K562 (cell line): ENCODE measurements at regions not wholly inside any gene's neighbourhood (a gene's known extent, or its start where the extent isn't known, plus 50 kb on each side); places are given as distances from the start of the nearest gene placed in this dataset.

ENCODE experiments used
- ATAC-seq: fragments of 200-7000 bp; cut with Tn5 transposase; 3 replicates; pipeline ENCODE4 v1.9.1; 2020; ENCODE audit warnings: moderate library complexity
- BruUV-seq: library from RNA; stranded (reverse); fragments of 400-500 nt; replicated peaks from 2 replicates; lab custom pipeline; 2021; lab: Mats Ljungman, UMichigan
- CTCF ChIA-PET: fragments of 300-600 bp; formaldehyde crosslinking; extraction: SDS; loops from one replicate; lab custom pipeline; 2021; ENCODE audit warnings: low intra/inter-chr PET ratio; lab: Yijun Ruan, JAX
- POLR2A ChIA-PET: fragments of 300-600, 350-650 bp; sonication (Branson Sonifier 250); formaldehyde crosslinking; extraction: SDS; loops from one replicate; lab custom pipeline; 2021; ENCODE audit warnings: antibody characterized with exemption, inconsistent platforms; lab: Yijun Ruan, JAX
- DNase-seq, 4 experiments: peaks; one replicate each; pipeline versions ENCODE4 v3.0.0 to v3.0.0-alpha.2; 2011 to 2018; ENCODE audit warnings: low spot score in 3 of 4, mixed read lengths in 3 of 4; ENCODE audit errors: extremely low read depth in 1 of 4
- FAIRE-seq: peaks from 2 replicates; lab custom pipeline; 2011; peaks lifted over from hg19 to GRCh38; lab: Jason Lieb, UNC
- H2AFZ ChIP-seq: 2 replicates; pipeline ENCODE4 v1.6.0; 2011; ENCODE audit warnings: low read depth, low read length, control low read depth, inconsistent platforms
- H3K27ac ChIP-seq: fragments of 200-600 bp; 3 replicates; pipeline ENCODE4 v1.8.0; 2011; ENCODE audit warnings: low read depth, mild to moderate bottlenecking, control low read depth, inconsistent platforms, low read length, moderate library complexity, mixed read lengths; ENCODE audit errors: extremely low read depth
- H3K27me3 ChIP-seq, 2 experiments: fragments of 300-600 bp in 1 of 2; 2 replicates in 1 of 2; 3 replicates in 1 of 2; pipeline versions ENCODE4 v1.6.0 to v1.8.0; 2011; ENCODE audit warnings: inconsistent platforms in 2 of 2, low read length in 2 of 2, mild to moderate bottlenecking in 1 of 2, mixed read lengths in 1 of 2, moderate library complexity in 1 of 2; ENCODE audit not compliant: control insufficient read depth in 2 of 2, insufficient read depth in 2 of 2
- H3K36me3 ChIP-seq: fragments of 300-600 bp; 3 replicates; pipeline ENCODE4 v1.8.0; 2011; ENCODE audit warnings: mild to moderate bottlenecking, low read length, inconsistent platforms; ENCODE audit not compliant: control insufficient read depth, insufficient read depth
- H3K4me1 ChIP-seq, 2 experiments: fragments of 200-600 bp in 1 of 2; replicated peaks in 1 of 2; 2 replicates in 1 of 2; 3 replicates in 1 of 2; pipeline versions ENCODE4 v1.5.1 to v1.8.0; 2011; ENCODE audit warnings: inconsistent platforms in 2 of 2, low read length in 2 of 2, mild to moderate bottlenecking in 1 of 2, mixed read lengths in 1 of 2, moderate library complexity in 1 of 2; ENCODE audit not compliant: control insufficient read depth in 2 of 2, insufficient read depth in 2 of 2
- H3K4me2 ChIP-seq: 2 replicates; pipeline ENCODE4 v1.6.1; 2011; ENCODE audit warnings: low read length, control low read depth, inconsistent platforms, mixed read lengths; ENCODE audit not compliant: insufficient read depth
- H3K4me3 ChIP-seq: fragments of 200-600 bp; sonication (generic), shearing (Covaris generic); 2 replicates; pipeline ENCODE4 v1.5.1; 2016; ENCODE audit warnings: control low read depth, inconsistent platforms
- H3K79me2 ChIP-seq: fragments of 200-600 bp; 3 replicates; pipeline ENCODE4 v1.8.0; 2011; ENCODE audit warnings: low read length, inconsistent platforms; ENCODE audit not compliant: control insufficient read depth, insufficient read depth
- H3K9ac ChIP-seq, 2 experiments: 2 replicates each; pipeline versions ENCODE4 v1.6.0 to v1.6.1; 2011; ENCODE audit warnings: low read depth in 2 of 2, low read length in 2 of 2, control low read depth in 1 of 2, inconsistent platforms in 1 of 2, mild to moderate bottlenecking in 1 of 2, mixed read lengths in 1 of 2; ENCODE audit not compliant: insufficient read depth in 1 of 2
- H3K9me1 ChIP-seq: one replicate; pipeline ENCODE4 v1.6.0; 2011; ENCODE audit warnings: inconsistent platforms, mild to moderate bottlenecking, low read length, moderate library complexity; ENCODE audit not compliant: control insufficient read depth, insufficient read depth
- H3K9me3 ChIP-seq: replicated peaks from 2 replicates; pipeline ENCODE4 v1.5.1; 2011; ENCODE audit warnings: low read depth, low read length, inconsistent platforms; ENCODE audit not compliant: control insufficient read depth, insufficient read depth
- H4K20me1 ChIP-seq: replicated peaks from 2 replicates; pipeline ENCODE4 v1.6.1; 2011; ENCODE audit warnings: low read length, inconsistent platforms, mixed read lengths; ENCODE audit not compliant: control insufficient read depth, insufficient read depth
- BRD4 ChIP-seq: fragments of 200-600 bp; sonication (generic); IDR thresholded peaks from 2 replicates; pipeline ENCODE4 v1.6.1; 2017; ENCODE audit warnings: inconsistent platforms
- CHD4 ChIP-seq: fragments of 200-600 bp; sonication (generic); IDR thresholded peaks from 3 replicates; pipeline ENCODE4 v1.6.1; 2012; ENCODE audit warnings: low read depth, mild to moderate bottlenecking, mixed read lengths, low read length, inconsistent platforms; ENCODE audit not compliant: insufficient read depth, insufficient replicate concordance, poor library complexity, severe bottlenecking
- EP400 ChIP-seq: fragments of 450-650 bp; IDR thresholded peaks from 2 replicates; pipeline ENCODE4 v1.6.1; 2017; ENCODE audit warnings: antibody characterized with exemption, mild to moderate bottlenecking, moderate library complexity
- PHB ChIP-seq: fragments of 250-450 bp; sonication (Bioruptor Pico); IDR thresholded peaks from 2 replicates; pipeline ENCODE4 v1.5.0; 2021
- POLR2G ChIP-seq: fragments of 200-400 bp; formaldehyde crosslinking; IDR thresholded peaks from 2 replicates; pipeline ENCODE4 v1.6.1; 2017; ENCODE audit warnings: low read depth, mild to moderate bottlenecking, antibody characterized with exemption, low read length, moderate library complexity
- PTTG1 ChIP-seq: fragments of 450-650 bp; IDR thresholded peaks from 2 replicates; pipeline ENCODE4 v1.6.1; 2016; ENCODE audit warnings: low read depth, mild to moderate bottlenecking, missing genetic modification characterization, missing compliant biosample characterization
- PURB ChIP-seq: sonication (generic); formaldehyde crosslinking; IDR thresholded peaks from 2 replicates; pipeline ENCODE4 v1.9.0; 2021; ENCODE audit warnings: low read depth, mild to moderate bottlenecking, missing genetic modification reagents
- SNIP1 ChIP-seq: fragments of 450-650 bp; IDR thresholded peaks from 2 replicates; pipeline ENCODE4 v1.7.1; 2017; ENCODE audit warnings: low read depth, mild to moderate bottlenecking
- ZNF57 ChIP-seq: fragments of 450-650 bp; formaldehyde crosslinking; IDR thresholded peaks from 2 replicates; pipeline ENCODE4 v1.4.0; 2020; ENCODE audit warnings: mild to moderate bottlenecking, moderate library complexity
- ZNF764 ChIP-seq: fragments of 250-450 bp; sonication (Bioruptor Pico); IDR thresholded peaks from 2 replicates; pipeline ENCODE4 v1.4.0; 2020; ENCODE audit warnings: low read depth, mild to moderate bottlenecking, moderate library complexity
- ZNF766 ChIP-seq: fragments of 200-800 bp; sonication (Bioruptor generic); conservative IDR thresholded peaks from 2 replicates; pipeline ENCODE4 v1.6.1; 2016; ENCODE audit warnings: missing genetic modification characterization, missing compliant biosample characterization
- WGBS: fragments of 100-300 bp; shearing (Covaris generic); methylation state at CpG from one replicate; pipeline ENCODE4 v1.1.6; 2016; ENCODE audit warnings: low coverage, mixed read lengths; ENCODE audit not compliant: insufficient coverage; ENCODE audit errors: missing lambda C conversion rate; 5-methylcytosine and 5-hydroxymethylcytosine counted together
- in situ Hi-C: fragments of 300-500 bp; cut with MboI; formaldehyde crosslinking; loops from 4 replicates; pipeline ENCODE4 v1.15.0; 2018; ENCODE audit warnings: inconsistent platforms, mixed read lengths
- intact Hi-C: fragments of 100-400 bp; cut with micrococcal nuclease; formaldehyde crosslinking; loops from 2 replicates; pipeline ENCODE4 v1.14.2; 2022
- TF ChIP-seq, protein P1 (sequence below): fragments of 450-650 bp; IDR thresholded peaks from 2 replicates; pipeline ENCODE4 v1.6.1; 2017; ENCODE audit warnings: antibody characterized with exemption, mild to moderate bottlenecking
- TF ChIP-seq, protein P2 (sequence below): sonication (generic); formaldehyde crosslinking; IDR thresholded peaks from 2 replicates; pipeline ENCODE4 v1.8.0; 2022; ENCODE audit warnings: missing genetic modification reagents, mild to moderate bottlenecking, moderate library complexity, borderline replicate concordance
- TF ChIP-seq, protein P3 (sequence below): fragments of 450-650 bp; formaldehyde crosslinking; conservative IDR thresholded peaks from 2 replicates; pipeline ENCODE4 v1.4.0; 2022; ENCODE audit warnings: mild to moderate bottlenecking, missing genetic modification characterization

DNA sequence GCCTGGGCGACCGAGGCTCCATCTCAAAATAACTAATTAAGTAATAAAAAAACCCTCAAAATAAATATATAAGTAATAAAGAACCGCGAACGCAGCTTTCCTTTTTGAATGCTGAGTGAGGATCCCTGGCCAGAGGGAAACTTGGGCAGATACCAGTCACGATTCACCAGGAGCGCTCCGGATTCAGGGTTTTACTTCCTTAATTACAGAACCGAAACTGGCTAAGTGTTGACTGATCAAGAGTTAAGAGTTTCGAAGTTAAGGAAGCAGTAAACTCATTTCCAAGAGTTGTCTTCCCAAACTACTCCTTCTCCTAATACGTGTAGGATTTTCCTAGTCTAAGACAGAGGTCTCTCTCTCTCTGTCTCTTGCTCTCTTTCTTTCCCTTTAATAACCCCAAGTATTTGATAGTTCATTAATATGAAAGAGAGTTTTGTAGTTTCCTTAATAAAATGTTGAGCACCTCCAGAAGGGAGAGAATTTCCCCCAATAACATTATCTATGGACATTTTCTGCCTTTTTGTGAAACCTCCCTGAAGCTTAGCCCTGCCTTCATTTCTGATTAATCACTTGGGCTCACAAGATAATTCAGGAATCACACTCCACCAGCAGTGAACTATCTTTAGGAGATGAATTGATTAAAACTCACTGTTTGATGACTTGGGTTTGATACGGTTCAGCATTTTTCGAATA lies 61.4 kb upstream of the ZNF217 start:
- no peaks in the 10 kb centered on the region for H3K79me2 ChIP-seq
- no peaks in the 10 kb centered on the region for H4K20me1 ChIP-seq
- peak in 2 of 4 experiments; percentile 29 to 47 for DNase-seq
- no TSS peak for BruUV-seq
- H3K9me3 ChIP-seq: no peaks in the 10 kb centered on the region
- no peaks in the 10 kb centered on the region for H3K9me1 ChIP-seq
- H3K9ac ChIP-seq: peak overlapping the region; percentile 51 to 79; a peak in 3 of 4 replicates
- peaks cover 5 to 36% of the 10 kb centered on the region in 2 experiments for H3K4me1 ChIP-seq
- H3K36me3 ChIP-seq: no peaks in the 10 kb centered on the region
- ATAC-seq: peak; percentile 58
- H2AFZ ChIP-seq: peak overlapping the region; percentile 96
- intact Hi-C loops (loop anchor here (5.0 kb wide), 1 partner anchor 48 kb away; no protein-coding TSS in a partner anchor), in situ Hi-C loops (no loop called here)
- H3K27ac ChIP-seq: peak overlapping the region; percentile 60
- peak overlapping the region; percentile 82 for H3K4me2 ChIP-seq
- H3K4me3 ChIP-seq: no peak overlapping the region
- ChIA-PET POLR2A (interaction anchor here (1.0 kb wide), 1 partner anchor 12 kb away, joined by 4 read pairs; no protein-coding TSS in a partner anchor), CTCF (no interaction called here)
- peak; percentile 11 for FAIRE-seq
- H3K27me3 ChIP-seq: no peaks in the 10 kb centered on the region
- 9% methylated on average over 13 of the region's 13 CpGs for WGBS
- peak; percentile 32; the same call in 1 of the 2 replicates for TF ChIP-seq EP400
- no peak for TF ChIP-seq PTTG1 (tag)
- no peak for TF ChIP-seq ZNF57 (CRISPR knock-in tag)
- TF ChIP-seq BRD4: no peak; the same call in 1 of the 2 replicates
- TF ChIP-seq, protein P1, sequence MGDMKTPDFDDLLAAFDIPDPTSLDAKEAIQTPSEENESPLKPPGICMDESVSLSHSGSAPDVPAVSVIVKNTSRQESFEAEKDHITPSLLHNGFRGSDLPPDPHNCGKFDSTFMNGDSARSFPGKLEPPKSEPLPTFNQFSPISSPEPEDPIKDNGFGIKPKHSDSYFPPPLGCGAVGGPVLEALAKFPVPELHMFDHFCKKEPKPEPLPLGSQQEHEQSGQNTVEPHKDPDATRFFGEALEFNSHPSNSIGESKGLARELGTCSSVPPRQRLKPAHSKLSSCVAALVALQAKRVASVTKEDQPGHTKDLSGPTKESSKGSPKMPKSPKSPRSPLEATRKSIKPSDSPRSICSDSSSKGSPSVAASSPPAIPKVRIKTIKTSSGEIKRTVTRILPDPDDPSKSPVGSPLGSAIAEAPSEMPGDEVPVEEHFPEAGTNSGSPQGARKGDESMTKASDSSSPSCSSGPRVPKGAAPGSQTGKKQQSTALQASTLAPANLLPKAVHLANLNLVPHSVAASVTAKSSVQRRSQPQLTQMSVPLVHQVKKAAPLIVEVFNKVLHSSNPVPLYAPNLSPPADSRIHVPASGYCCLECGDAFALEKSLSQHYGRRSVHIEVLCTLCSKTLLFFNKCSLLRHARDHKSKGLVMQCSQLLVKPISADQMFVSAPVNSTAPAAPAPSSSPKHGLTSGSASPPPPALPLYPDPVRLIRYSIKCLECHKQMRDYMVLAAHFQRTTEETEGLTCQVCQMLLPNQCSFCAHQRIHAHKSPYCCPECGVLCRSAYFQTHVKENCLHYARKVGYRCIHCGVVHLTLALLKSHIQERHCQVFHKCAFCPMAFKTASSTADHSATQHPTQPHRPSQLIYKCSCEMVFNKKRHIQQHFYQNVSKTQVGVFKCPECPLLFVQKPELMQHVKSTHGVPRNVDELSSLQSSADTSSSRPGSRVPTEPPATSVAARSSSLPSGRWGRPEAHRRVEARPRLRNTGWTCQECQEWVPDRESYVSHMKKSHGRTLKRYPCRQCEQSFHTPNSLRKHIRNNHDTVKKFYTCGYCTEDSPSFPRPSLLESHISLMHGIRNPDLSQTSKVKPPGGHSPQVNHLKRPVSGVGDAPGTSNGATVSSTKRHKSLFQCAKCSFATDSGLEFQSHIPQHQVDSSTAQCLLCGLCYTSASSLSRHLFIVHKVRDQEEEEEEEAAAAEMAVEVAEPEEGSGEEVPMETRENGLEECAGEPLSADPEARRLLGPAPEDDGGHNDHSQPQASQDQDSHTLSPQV: 0 out of 2 replicates have a peak, but pooled peaks have one; percentile 55
- no peak for TF ChIP-seq ZNF766 (CRISPR knock-in tag)
- TF ChIP-seq, protein P2, sequence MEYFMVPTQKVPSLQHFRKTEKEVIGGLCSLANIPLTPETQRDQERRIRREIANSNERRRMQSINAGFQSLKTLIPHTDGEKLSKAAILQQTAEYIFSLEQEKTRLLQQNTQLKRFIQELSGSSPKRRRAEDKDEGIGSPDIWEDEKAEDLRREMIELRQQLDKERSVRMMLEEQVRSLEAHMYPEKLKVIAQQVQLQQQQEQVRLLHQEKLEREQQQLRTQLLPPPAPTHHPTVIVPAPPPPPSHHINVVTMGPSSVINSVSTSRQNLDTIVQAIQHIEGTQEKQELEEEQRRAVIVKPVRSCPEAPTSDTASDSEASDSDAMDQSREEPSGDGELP: no peak
- no peak for TF ChIP-seq POLR2G
- TF ChIP-seq PURB (CRISPR knock-in tag): no peak
- TF ChIP-seq SNIP1: no peak
- TF ChIP-seq ZNF764 (CRISPR knock-in tag): no peak
- TF ChIP-seq PHB (CRISPR knock-in tag): no peak
- no peak for TF ChIP-seq CHD4
- TF ChIP-seq, protein P3, sequence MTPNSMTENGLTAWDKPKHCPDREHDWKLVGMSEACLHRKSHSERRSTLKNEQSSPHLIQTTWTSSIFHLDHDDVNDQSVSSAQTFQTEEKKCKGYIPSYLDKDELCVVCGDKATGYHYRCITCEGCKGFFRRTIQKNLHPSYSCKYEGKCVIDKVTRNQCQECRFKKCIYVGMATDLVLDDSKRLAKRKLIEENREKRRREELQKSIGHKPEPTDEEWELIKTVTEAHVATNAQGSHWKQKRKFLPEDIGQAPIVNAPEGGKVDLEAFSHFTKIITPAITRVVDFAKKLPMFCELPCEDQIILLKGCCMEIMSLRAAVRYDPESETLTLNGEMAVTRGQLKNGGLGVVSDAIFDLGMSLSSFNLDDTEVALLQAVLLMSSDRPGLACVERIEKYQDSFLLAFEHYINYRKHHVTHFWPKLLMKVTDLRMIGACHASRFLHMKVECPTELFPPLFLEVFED (CRISPR knock-in tag): no peak
